RKO (cell line): ENCODE measurements at regions not wholly inside any gene's neighbourhood (a gene's known extent, or its start where the extent isn't known, plus 50 kb on each side); places are given as distances from the start of the nearest gene placed in this dataset.
"Not testable (repeated sequence)": the region's sequence is repeated elsewhere in the genome, so short reads cannot be mapped to it uniquely, and the experiment has no call there.

Experiments used
- DNase-seq: peaks from one replicate; pipeline ENCODE4 v3.0.0-alpha.2; 2016; ENCODE audit warnings: low spot score

- no peak for DNase-seq
Measured at GRCh38 chr5:86977808-86978207, 289.9 kb upstream of the RASA1 start.

DNA sequence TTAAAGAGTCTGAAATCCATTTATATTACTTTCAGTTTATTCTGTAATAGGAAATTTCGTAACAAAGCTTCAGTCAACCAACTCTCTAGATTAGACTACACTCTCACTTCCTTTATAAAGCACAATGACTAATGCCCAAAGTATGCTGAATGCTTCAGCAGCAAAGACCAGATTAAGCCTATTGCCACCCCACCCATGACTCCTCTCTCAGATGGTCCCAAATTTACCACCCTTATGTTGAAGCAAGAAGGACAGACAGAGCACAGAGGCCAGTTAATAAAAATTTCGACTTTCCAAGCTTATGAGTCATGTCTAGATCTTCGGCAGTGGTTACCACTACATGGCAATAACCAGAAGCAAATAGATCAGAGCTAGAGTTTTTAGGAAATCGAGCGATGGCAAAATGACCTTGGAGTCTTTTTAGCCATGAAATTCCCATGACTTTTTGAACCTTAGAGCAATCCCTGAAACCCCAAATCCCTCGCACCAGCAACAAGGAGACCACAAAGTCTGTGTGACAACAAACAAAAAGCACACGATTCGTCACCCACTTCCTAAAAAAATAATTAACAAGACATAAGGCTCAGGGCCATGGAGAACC, 287.8 kb upstream of the RASA1 start:
- DNase-seq = peak; percentile 77

DNA sequence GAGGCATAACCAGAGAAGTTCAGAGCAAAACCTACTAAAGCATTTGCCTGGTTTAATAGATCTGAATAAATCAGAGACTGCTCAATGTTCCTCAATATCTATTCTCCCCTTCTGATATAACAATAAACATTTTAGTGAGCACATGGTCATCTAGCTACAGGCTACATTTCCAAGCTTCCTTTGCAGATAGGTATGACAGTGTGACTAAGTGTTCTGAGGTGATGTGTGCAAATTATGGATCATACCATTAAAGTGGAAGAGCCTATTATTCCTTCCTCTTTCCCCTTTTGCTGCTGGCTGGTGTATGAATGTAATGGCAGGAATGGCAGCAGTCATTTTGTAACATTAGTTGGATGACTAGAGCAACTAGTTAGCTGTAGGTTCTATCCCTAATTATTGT, 285.8 kb upstream of the RASA1 start:
- peak; percentile 19 for DNase-seq

DNA sequence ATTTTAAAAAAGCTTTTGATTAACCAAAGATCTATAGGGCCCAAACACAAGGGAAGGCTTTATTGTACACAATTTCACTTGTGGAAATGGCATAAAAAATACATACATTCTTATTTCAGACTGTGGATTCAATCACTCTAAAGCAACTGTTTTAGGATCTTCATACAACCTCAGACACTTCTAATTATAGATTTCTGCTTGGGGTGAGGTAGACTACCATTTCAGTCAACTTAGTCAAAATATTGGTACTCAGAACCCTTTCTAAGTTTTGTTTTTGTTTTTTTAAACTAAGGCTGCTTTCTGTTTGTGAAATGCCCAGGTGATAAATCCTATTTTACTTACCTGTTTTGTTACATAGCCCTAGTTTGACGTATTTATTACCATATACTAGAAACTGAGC, 284.5 kb upstream of the RASA1 start:
- DNase-seq = no peak

- peak; percentile 33 for DNase-seq
Measured at GRCh38 chr5:86986837-86987236, 280.8 kb upstream of the RASA1 start.

DNA sequence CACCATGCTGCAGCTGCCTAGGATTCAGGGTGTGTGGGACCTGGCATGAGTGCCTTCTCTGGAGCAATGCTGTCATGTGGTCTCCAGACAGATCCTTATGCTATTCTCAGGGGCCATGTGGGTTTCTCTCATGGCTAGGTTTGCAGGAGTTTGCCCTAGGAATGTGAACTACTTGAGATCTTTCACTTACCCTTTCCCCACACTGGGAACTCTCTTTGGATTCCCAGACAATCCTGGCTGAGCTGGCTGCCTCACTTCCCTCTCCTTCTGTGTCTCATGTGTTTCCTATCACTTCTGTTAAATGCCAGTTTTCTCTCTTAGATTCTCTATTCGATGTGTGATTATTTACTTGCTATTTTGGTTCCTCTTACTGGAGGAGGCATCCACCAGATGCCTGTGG, 270.2 kb upstream of the RASA1 start:
- DNase-seq = no peak

DNA sequence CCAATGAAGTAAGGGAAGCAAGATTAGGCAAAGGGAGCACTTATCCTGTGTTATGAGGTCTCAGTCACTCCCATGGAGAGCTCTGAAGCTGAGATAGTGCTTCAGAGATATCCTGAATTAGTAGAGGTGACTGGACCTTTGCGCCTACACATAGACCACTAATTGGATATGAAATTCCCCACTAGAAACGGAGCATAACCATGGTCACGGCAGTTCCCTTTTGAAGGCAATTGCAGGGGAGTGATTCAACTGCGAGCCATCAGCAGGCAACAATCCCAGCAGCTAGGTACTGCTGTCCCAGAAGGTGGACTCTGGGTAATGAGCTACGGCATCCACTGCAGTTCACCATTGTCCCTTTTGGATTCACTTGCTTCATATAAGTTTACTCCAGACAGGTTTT, 267.7 kb upstream of the RASA1 start:
- DNase-seq = no peak

DNA sequence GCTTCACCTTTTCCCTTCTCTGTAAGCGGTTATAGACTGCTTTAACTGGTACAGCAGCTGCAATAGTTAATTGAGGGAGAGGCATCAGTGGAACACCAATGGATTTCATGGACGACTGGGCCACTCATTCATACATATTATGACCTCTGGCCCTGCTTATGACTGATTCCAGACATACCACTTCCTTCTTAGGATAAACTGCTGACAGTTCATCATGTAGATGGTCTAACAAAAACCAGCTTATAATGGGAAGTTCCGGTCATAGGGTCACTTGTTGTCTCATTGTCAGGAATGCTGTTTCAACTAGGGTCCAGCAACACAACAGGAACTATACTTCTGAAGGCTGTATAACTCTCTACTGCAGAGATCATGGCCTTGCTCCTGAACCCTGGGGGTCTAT, 265.2 kb upstream of the RASA1 start:
- no peak for DNase-seq

- no peak for DNase-seq
Measured at GRCh38 chr5:87004101-87004500, 263.6 kb upstream of the RASA1 start.

DNA sequence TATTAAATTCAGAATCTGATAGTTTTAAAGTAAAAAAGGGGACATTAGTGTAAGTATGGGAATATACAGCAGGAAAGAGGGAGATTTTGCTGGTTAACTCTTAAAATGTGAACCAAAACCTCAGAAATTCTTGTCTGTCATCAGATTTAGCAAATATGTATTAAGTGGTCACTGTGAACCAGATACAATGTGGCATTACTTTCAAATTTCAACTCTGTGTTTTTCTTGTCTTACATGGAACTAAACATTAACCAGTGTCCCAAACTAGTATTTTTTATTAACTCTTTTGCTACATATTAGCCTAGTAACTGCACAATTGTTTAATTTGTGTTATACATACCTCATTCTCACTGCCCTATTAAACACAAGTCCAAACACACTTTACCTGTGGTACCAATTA, 259.9 kb upstream of the RASA1 start:
- no peak for DNase-seq

- DNase-seq = no peak
Measured at GRCh38 chr5:87008751-87009560, 258.7 kb upstream of the RASA1 start.

DNA sequence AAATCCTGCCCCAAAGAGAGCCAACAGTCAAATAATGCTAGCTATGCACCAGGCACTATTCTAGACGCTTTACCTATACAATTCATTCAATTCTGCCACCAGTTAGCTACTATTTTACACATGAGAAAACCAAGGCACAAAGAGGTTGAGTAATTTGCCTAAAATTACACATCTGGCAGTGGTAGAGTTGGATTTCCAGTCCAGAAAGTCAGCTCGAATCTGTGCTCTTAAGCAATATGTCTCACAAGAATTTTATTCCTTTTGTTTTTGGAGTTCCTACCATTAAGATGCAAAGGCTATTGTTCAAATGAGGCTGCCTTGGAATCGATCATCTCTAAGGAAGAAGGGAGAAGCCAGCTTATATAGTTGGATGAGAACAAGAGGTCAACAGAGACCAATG, 256.9 kb upstream of the RASA1 start:
- DNase-seq = no peak

GRCh38 chr5:87015901-87016300, 251.8 kb upstream of the RASA1 start:
- DNase-seq = no peak

DNA sequence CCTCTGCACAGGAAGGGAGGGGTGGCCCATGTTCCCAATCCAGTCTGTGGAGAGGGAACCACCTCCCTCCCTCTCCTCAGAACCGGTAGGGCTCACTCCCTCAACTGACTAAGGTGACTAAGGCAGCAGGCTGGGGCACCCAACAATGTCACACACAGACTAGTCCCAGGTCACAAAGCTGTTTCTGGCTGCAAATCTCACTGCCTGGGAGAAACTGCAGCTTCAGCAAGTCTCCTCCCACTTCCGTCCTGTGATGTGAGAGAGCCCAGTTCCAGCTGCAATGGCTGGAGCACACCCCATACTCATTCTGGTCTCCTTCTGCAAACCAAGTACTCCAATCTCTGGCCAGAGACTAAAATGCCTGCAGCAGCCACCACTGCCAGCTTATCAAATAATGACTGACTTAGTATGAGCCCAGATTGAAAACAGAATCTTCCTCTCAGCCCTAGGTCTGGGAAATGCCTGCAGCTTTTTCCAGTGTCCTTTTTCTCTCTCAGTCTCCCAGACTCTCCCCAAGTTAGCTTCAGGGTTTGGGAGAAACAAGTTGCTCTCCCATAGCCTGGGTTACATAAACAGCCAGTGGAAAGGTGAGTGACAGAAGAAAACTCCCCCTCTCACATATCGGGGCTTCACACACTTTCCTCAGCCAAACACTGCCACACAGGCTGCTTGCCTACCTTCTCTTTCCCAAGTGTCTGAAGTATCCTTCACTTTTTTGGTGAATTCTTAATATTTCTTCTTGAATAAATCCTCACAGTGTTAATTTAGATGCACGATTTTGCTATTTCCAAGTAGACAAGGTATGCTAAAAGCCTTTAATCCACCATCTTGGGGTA, 247.4 kb upstream of the RASA1 start:
- DNase-seq = peak; percentile 11

- peak; percentile 12 for DNase-seq
Measured at GRCh38 chr5:87022415-87022814, 245.3 kb upstream of the RASA1 start.

DNA sequence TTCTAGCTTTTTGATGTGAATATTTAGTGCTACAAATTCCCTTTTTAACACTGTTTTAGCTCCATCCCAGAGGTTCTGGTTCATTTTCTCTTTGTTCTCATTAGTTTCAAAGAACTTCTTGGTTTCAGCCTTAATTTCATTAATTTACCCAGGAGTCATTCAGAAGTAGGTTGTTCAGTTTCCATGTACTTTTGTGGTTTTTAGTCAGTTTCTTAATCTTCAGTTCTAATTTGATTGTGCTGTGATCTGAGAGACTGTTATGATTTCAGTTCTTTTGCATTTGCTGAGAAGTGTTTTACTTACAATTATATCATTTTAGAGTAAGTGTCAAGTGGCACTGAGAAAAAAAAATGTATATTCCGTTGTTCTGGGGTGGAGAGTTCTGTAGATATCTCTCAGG, 240.1 kb upstream of the RASA1 start:
- DNase-seq = no peak

DNA sequence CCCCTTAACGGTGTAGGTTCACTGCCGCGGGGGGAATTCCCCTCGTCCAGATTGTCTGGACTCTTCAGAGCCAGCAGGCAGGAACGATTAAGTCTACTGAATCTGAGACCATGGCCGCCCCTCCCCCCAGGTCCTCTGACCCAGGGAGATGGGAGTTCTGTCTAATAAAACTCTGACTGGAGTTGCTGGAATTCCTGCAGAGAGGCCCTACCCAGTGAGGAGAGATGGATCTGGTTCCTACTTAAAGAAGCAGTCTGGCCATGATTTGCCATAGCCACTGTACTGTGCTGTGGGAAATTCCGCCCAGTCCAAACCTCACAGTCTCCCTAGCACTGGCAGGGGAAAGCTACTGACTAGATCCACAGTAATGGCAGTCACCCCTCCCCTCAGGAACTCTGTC, 237.7 kb upstream of the RASA1 start:
- DNase-seq = no peak

DNA sequence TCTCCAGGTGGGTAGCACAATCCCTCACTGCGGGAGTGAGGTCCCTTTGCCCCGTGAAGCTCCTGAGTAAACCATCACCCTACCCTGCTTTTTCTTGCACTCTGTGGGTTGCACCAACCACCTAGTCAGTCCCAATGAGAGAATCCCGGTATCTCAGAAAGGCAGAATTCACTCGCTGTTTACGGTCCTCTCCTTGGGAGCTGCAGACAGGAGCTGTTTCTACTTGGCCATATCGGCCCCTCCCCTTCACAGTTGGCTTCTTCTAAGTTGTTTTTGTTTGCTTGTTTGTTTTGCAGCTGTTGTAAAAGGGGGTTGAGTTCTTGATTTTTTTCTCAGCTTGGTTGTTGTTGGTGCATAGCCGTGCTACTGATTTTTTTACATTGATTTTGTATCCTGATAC, 237.0 kb upstream of the RASA1 start:
- no peak for DNase-seq

DNA sequence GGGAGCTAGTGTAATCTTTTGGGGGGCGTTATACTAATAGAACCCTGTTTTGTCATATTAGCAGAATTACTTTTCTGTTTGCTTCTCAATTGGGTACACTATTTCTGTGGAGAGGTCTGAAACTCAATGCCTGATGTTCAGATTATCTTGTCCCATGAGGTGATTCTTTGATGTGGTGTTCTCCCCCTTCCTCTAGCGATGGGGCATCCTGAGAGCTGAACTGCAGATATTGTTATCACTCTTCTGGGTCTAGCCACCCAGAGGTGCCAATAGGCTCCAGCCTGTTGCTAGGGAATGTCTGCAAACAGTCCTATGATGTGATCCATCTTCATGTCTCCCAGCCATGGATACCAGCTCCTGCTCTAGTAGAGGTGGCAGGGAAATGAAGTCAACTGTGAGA, 233.1 kb upstream of the RASA1 start:
- no peak for DNase-seq

DNA sequence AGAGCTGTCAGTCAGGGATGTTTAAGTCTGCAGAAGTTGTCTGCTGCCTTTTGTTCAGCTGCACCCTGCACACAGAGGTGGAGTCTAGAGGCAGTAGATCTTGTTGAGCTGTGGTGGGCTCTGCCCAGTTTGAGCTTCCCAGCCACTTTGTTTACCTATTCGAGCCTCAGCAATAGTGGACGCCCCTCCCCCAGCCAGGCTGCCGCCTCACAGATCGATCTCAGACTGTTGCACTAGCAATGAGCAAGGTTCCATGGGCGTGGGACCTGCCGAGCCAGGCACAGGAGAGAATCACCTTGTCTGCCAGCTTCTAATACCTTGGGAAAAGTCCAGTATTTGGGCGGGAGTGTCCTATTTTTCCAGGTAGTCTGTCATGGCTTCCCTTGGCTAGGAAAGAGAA, 225.1 kb upstream of the RASA1 start:
- no peak for DNase-seq

DNA sequence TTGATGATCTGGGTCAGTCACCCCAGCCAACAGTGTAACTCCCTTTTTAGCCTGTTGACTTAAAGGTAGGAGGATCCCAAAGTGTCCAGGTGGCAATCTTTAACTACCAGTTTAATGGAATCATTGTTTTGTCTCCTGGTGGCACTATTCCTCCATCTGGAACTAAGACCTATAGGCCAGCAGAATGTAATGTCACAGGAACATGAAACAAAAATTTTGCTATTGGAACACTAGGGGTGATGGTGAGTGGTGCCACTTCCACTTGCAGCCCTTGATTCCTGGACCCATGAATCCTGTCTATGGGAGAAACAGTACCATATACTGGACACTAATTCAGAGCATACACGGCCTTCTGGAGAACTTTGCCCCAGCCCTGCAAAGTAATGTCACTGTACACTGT, 219.5 kb upstream of the RASA1 start:
- DNase-seq = no peak

DNA sequence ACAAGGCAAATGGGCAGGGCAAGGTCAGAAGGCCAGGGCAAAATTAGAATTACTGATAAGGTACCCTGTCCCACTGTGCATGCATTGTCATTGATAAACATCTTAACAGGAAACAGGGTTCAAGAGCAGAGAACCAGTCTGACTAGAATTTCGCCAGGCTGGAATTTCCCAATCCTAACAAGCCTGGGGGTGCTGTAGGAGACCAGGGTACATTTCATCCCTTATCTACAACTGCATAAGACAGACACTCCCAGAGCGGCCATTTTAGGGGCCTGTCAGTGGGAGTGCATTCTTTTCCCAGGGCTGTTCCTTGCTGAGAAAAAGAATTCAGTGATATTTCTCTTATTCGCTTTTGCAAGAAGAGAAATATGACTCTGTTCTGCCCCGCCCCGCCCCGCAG, 218.7 kb upstream of the RASA1 start:
- DNase-seq = not testable (repeated sequence)

DNA sequence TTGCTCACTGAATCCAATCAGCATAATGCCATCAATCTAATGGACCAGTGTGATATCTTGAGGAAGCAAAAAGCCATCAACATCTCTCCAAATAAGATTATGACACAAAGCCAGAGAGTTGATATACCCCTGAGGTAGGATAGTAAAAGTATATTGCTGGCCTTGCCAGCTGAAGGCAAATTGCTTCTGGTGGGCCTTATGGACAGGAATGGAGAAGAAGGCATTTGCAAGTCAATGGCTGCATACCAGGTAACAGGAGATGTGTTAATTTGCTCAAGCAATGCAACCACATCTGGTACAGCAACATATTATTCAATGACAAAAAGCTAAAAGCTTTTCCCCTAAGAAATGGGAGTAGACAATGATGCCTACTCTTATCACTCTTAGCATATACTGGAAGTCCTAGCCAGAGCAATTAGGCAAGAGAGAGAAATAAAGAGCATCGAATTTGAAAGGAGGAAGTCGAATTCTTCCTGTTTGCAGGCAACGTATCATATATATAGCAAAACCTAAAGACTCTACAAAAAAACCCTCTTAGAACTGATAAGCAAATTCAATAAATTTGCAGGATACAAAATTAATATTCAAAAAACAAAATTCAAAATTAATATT, 216.1 kb upstream of the RASA1 start:
- DNase-seq = no peak
